ENCODE measurements at regions not wholly inside any gene's neighbourhood (a gene's known extent, or its start where the extent isn't known, plus 50 kb on each side); places are given as distances from the start of the nearest gene placed in this dataset.
"Not testable (repeated sequence)": the region's sequence is repeated elsewhere in the genome, so short reads cannot be mapped to it uniquely, and the experiment has no call there.

DNA sequence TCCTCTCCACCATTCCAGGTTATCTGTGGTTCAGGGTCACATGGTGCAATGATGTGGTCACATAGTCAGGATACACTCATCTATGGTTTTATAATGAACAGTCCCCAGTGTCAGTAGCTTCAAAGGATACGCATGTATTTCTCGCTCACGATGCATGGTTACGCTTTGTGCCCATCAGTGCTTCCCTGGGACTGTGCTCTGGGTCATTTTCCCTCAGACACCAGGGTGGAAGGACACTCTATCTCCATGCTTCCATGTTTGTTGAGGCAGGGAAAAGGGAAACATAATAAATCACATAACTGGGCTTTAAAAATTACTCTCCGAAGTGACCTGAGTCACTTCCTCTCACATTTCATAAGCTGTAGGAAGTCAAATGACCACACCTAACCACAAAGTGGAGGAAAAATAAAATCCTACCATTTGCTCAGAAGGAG lies 394.8 kb upstream of the NOX3 start:
- no peaks in the 10 kb centered on the region for H3K27me3 Mint-ChIP-seq
- H3K4me1 Mint-ChIP-seq: no peaks in the 10 kb centered on the region
- CTCF ChIA-PET: no interaction called here
- H3K4me3 Mint-ChIP-seq: no peak overlapping the region
- H3K27ac Mint-ChIP-seq: no peak overlapping the region
- no peak for ATAC-seq
- peaks cover 6% of the 10 kb centered on the region for H3K9me3 Mint-ChIP-seq (ENCODE audit: low read depth)
- no peaks in the 10 kb centered on the region for H3K36me3 Mint-ChIP-seq
- no peak for DNase-seq

DNA sequence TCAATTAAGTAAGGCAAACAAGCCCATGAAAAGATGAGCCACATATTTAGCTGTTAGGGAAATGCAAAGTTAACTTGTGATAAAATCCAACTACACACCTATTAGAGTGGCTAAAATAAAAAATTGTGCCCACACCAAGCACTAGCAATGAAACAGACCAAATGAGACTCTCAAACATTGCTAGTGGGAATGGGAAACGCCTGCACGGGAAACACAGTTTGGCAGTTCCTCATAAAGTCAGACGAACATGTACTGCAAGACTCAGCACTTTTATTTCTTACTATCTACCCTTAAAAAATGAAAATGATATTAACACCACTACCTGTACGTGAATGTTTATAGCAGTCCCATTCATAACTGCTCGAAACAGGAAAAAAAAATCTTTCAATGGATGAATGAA lies 392.1 kb upstream of the NOX3 start:
- Mint-ChIP-seq H3K27ac (no peak overlapping the region), H3K4me1 (no peaks in the 10 kb centered on the region), H3K27me3 (no peaks in the 10 kb centered on the region), H3K9me3 (ENCODE audit: low read depth) (peaks cover 4% of the 10 kb centered on the region), H3K36me3 (no peaks in the 10 kb centered on the region), H3K4me3 (no peak overlapping the region)
- DNase-seq: no peak
- no peak for ATAC-seq
- CTCF ChIA-PET: no interaction called here

DNA sequence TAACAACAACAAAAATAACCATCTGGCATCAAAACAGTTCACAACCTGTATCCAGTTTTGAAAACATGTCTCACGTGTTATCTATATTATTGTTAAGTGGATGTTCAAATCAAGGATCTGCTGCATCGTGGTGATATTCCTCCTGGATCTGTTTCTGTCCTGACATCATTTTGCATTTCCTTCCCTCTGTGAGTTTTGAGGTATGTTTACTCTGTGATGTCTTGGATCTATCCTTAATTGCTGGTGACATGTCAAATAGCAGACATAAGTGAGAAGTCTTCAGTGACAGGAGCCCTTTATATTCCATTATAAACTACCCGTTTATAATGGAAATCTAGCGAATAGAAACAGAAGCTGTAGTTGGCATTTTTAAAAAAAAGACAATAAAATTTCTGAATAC lies 381.8 kb upstream of the NOX3 start:
- DNase-seq: no peak
- no peaks in the 10 kb centered on the region for H3K27me3 Mint-ChIP-seq
- H3K27ac Mint-ChIP-seq: no peak overlapping the region
- no peaks in the 10 kb centered on the region for H3K36me3 Mint-ChIP-seq
- H3K4me3 Mint-ChIP-seq: no peak overlapping the region
- CTCF ChIA-PET: no interaction called here
- no peaks in the 10 kb centered on the region for H3K4me1 Mint-ChIP-seq
- no peak for ATAC-seq
- peaks cover 2% of the 10 kb centered on the region for H3K9me3 Mint-ChIP-seq (ENCODE audit: low read depth)

DNA sequence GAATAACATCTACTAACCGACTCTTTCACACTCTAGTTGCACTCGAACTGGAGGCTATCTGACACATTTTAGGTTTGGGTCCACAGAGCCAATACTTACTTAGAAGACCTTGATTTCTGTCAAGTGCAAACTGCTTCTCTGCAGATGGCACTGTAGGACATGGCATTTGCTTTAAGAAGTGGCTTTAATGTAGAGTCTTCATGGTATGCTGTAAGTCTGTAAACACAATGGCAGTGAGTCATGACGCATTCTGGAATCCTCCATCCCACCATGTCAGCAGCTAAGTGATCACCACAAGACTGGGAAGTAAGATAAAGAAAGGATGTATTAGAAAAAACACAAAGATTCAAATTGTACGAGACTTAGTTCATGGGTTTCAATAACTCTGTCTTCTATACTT lies 377.0 kb upstream of the NOX3 start:
- Mint-ChIP-seq H3K9me3 (ENCODE audit: low read depth) (peaks cover 2% of the 10 kb centered on the region), H3K36me3 (no peaks in the 10 kb centered on the region), H3K27ac (no peak overlapping the region), H3K27me3 (no peaks in the 10 kb centered on the region), H3K4me3 (no peak overlapping the region), H3K4me1 (no peaks in the 10 kb centered on the region)
- no peak for ATAC-seq
- CTCF ChIA-PET: no interaction called here
- no peak for DNase-seq

DNA sequence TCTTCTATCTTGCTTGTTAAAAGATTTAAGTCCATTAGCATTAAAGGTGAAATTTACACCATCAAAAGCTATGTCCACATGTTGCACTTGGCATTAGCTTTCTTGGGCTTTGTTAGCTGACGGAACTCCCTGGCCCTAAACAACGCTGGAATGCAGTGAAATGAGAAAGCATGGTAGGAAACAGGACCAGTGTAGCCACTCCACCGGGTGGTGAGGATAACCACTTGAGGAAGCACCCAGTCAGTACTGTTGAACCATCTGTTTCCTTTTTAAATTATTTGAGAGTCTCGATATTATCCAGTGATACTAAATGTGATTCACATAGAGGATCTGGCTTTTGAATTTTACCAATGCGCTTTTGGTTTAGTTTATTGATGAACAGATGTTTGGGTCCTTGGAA lies 374.9 kb upstream of the NOX3 start:
- Mint-ChIP-seq H3K9me3 (ENCODE audit: low read depth) (no peaks in the 10 kb centered on the region), H3K36me3 (no peaks in the 10 kb centered on the region), H3K4me1 (no peaks in the 10 kb centered on the region), H3K27ac (no peak overlapping the region), H3K4me3 (no peak overlapping the region), H3K27me3 (no peaks in the 10 kb centered on the region)
- ATAC-seq: no peak
- CTCF ChIA-PET: no interaction called here
- no peak for DNase-seq

DNA sequence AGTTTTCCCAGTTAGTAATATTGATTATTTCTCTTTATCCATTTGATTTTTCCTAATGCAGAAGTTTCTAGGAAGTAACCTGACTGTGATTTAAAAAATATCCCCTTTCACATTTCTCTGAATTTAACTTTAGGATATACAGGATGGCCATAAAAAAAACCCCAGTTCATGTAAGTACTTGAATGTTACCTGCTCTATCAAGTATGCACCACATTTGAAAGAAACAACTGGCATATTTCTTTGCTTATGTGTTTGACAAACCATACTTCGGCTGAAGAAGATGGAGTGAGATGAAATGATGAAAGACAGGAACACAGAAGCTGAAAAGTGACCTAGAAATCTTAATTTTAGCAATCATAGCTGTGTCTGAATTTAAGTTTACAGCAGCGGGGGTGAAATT lies 374.0 kb upstream of the NOX3 start:
- Mint-ChIP-seq H3K36me3 (no peaks in the 10 kb centered on the region), H3K27me3 (no peaks in the 10 kb centered on the region), H3K27ac (no peak overlapping the region), H3K4me1 (no peaks in the 10 kb centered on the region), H3K4me3 (no peak overlapping the region), H3K9me3 (ENCODE audit: low read depth) (no peaks in the 10 kb centered on the region)
- CTCF ChIA-PET: no interaction called here
- ATAC-seq (no peak), DNase-seq (no peak)

DNA sequence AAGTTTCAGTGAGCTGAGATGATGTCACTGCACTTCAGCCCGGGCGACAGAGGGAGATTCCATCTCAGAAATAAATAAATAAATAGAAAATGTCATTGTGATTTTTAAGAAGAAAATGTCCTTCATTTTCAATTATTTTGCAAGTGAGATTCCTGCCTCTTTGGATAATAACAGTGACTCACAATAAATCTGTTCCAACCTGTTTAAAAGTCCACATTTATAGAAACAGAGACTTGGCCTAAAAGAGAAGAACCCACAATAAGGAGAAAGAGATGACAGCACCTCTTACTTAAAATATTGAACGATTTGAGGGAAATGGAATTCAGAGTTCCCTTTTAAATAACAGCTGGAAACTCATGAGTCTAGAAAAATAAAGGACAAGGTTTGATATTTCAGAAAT lies 373.4 kb upstream of the NOX3 start:
- Mint-ChIP-seq H3K4me1 (no peaks in the 10 kb centered on the region), H3K27ac (no peak overlapping the region), H3K4me3 (no peak overlapping the region), H3K27me3 (no peaks in the 10 kb centered on the region), H3K9me3 (ENCODE audit: low read depth) (no peaks in the 10 kb centered on the region), H3K36me3 (no peaks in the 10 kb centered on the region)
- CTCF ChIA-PET: no interaction called here
- DNase-seq: no peak
- no peak for ATAC-seq

DNA sequence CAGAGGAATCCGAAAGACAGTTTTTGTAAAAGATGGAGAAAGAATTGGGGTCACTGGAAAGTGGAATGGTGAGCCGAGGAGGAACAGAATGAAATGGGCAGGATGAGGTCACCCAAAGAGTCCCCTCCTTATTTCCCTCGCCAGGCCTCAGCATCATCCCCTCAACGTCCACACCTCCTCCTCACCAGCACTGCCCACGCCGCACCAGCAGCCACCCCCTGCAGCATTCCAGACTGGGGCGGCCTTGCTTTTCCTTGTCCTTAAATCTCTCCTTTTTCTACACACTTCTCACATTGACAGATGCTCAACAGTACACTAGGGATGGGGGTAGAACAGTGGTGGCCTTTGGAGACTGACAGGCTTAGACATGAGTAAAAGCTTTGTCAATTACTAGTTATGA lies 363.1 kb upstream of the NOX3 start:
- DNase-seq (no peak), ATAC-seq (no peak)
- no peaks in the 10 kb centered on the region for H3K27me3 Mint-ChIP-seq
- H3K4me1 Mint-ChIP-seq: no peaks in the 10 kb centered on the region
- H3K36me3 Mint-ChIP-seq: no peaks in the 10 kb centered on the region
- H3K27ac Mint-ChIP-seq: no peak overlapping the region
- CTCF ChIA-PET: no interaction called here
- no peak overlapping the region for H3K4me3 Mint-ChIP-seq
- peaks cover 2% of the 10 kb centered on the region for H3K9me3 Mint-ChIP-seq (ENCODE audit: low read depth)

DNA sequence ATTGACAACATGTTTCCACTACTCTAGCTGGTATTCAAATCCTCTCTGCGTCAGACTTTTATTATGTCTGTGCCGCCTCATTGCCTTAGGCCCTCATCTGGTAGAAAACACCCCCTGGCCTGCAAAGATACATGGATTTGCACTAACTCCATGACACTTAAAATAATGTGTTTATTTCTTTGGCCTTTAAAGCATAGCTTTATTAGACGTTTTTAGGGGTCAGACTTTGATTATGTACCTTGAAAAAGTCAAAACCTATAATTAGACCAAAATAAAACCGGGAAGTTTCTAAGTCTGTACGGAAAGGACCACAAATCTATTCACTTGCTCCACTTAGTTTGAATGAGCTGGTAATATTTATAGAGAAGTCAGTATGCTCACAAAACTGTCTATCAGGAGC lies 357.9 kb upstream of the NOX3 start:
- Mint-ChIP-seq H3K4me3 (no peak overlapping the region), H3K4me1 (no peaks in the 10 kb centered on the region), H3K27me3 (no peaks in the 10 kb centered on the region), H3K36me3 (no peaks in the 10 kb centered on the region), H3K9me3 (ENCODE audit: low read depth) (peaks cover 2% of the 10 kb centered on the region), H3K27ac (no peak overlapping the region)
- ATAC-seq: no peak
- CTCF ChIA-PET: no interaction called here
- DNase-seq: no peak

DNA sequence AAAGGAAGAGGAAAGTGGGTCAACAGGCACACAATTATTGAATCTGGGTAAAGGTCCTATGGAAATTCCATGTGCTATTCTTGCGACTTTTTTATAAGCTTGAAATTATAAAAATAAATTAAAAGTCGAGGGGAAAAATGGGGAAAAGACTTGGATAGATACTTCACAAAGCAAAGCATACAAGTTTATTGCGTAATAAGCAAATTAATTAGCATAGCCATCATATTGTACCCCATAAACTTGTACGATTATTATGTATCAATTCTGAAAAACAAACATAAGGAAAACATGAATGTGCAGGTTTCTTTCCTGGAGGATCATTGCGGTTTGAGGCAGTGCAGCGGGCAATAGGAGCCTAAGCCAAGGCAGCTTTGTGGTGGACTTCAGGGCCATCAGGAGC lies 351.6 kb upstream of the NOX3 start:
- no peaks in the 10 kb centered on the region for H3K9me3 Mint-ChIP-seq (ENCODE audit: low read depth)
- ATAC-seq: no peak
- H3K27ac Mint-ChIP-seq: no peak overlapping the region
- CTCF ChIA-PET: no interaction called here
- H3K4me1 Mint-ChIP-seq: no peaks in the 10 kb centered on the region
- no peak overlapping the region for H3K4me3 Mint-ChIP-seq
- H3K27me3 Mint-ChIP-seq: no peaks in the 10 kb centered on the region
- H3K36me3 Mint-ChIP-seq: no peaks in the 10 kb centered on the region
- no peak for DNase-seq

DNA sequence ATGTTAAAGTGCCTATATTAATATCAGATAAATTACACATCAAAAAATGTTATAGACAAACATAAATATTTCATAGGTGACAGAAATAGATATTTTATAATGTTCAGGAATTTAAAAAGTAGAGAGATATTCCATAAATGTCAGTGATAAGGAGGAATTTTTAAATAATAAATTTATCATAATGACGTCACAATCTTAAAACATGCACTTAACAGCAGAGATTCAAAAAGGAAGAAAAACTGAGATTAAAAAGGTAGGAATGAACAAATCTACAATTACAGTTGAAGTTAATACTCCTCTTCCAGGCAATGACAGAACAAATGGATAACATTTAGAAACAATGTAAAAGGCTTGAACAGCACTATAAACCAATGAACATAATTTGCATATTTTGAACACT lies 345.4 kb upstream of the NOX3 start:
- Mint-ChIP-seq H3K27ac (no peak overlapping the region), H3K36me3 (no peaks in the 10 kb centered on the region), H3K9me3 (ENCODE audit: low read depth) (peaks cover 3% of the 10 kb centered on the region), H3K27me3 (no peaks in the 10 kb centered on the region), H3K4me3 (no peak overlapping the region), H3K4me1 (no peaks in the 10 kb centered on the region)
- CTCF ChIA-PET: no interaction called here
- no peak for DNase-seq
- no peak for ATAC-seq

DNA sequence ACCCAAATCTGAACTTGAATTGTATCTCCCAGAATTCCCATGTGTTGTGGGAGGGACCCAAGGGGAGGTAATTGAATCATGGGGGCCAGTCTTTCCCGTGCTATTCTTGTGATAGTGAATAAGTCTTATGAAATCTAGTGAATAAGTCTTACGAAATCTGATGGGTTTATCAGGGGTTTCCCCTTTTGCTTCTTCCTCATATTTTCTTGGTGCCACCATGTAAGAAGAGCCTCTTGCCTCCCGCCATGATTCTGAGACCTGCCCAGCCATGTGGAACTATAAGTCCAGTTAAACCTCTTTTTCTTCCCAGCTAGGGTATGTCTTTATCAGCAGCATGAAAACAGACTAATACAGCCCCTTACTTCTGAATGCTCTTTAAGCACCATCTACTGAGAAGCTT lies 343.2 kb upstream of the NOX3 start:
- H3K4me1 Mint-ChIP-seq; H3K36me3 Mint-ChIP-seq; DNase-seq; H3K27ac Mint-ChIP-seq; CTCF ChIA-PET; H3K4me3 Mint-ChIP-seq; H3K27me3 Mint-ChIP-seq; H3K9me3 Mint-ChIP-seq (ENCODE audit: low read depth); ATAC-seq: not testable (repeated sequence)

DNA sequence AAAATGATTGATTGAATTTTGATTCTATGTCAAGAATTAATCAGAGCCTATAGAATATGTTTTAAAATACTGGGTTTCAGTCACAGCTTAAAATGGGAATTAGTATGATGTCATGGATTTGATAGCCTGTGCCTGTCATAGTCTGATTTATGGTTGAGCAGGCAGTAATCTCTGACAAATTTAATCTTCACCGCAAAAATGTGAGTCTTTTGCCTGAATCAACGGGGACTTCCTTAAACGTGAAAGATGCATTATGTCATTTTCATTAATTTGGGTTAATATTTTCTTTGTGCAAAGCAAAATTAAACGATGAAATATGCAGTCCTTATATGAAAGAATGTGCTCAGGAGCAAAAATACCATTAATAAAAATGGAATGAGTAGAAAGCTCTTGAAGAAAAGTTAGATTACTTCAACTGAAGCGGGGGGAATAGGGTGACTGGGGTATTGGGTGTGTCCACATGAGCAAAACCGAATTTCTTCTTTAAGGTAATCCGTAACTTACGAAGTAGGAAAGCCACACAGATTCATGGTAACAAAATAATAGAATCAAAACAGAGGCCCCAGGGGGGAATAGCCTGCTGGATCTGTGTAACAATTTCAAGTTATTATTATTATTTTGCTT lies 339.6 kb upstream of the NOX3 start:
- peaks cover 10% of the 10 kb centered on the region for H3K9me3 Mint-ChIP-seq (ENCODE audit: low read depth)
- no peaks in the 10 kb centered on the region for H3K36me3 Mint-ChIP-seq
- H3K4me1 Mint-ChIP-seq: no peaks in the 10 kb centered on the region
- no peaks in the 10 kb centered on the region for H3K27me3 Mint-ChIP-seq
- CTCF ChIA-PET: no interaction called here
- ATAC-seq (no peak), DNase-seq (no peak)
- H3K4me3 Mint-ChIP-seq: no peak overlapping the region
- H3K27ac Mint-ChIP-seq: no peak overlapping the region

DNA sequence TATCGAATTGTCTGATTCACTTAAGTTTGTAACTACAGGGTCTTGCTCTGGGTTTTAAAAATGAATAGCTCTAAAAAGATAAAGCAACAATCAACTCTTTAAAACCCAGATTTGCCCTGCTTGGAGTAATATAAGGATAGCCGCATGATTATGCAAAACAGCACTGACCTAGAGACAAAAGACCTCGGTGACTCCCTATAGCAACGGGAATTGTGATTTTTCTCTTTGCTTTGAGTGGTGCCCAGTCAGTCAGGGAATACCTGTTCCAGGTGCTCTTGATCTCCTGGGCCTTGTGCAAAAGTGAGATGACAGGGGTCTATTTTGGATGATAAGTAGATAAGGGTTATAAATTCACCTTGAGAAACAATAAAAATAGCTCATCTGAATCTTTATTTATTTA lies 336.3 kb upstream of the NOX3 start:
- CTCF ChIA-PET: no interaction called here

DNA sequence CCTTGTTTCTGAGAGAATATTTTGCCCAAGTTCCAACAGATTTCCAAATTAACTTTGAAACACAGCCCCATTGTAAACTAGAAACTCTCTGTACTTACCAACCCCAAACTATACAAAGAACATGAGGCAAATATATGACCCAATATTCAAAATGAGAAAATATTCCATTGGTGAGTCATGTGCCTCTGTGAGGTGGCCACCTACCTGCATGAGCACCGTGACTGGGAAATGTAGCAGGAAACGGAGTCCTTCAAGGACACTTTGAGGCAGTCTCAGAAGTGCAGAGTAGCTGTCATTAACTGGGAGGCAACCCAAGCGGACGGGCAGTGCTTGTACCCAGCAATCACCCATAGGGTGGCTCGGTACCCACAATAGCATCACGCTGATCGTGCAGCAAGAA lies 335.5 kb upstream of the NOX3 start:
- Mint-ChIP-seq H3K27me3 (no peaks in the 10 kb centered on the region), H3K27ac (no peak overlapping the region), H3K9me3 (ENCODE audit: low read depth) (peaks cover 9% of the 10 kb centered on the region), H3K4me3 (no peak overlapping the region), H3K4me1 (no peaks in the 10 kb centered on the region), H3K36me3 (no peaks in the 10 kb centered on the region)
- CTCF ChIA-PET: no interaction called here
- no peak for DNase-seq
- no peak for ATAC-seq

More for the DNA sequence above, 336.3 kb upstream of the NOX3 start:
- DNase-seq (no peak), ATAC-seq (no peak)
- Mint-ChIP-seq H3K4me3 (no peak overlapping the region), H3K9me3 (ENCODE audit: low read depth) (peaks cover 9% of the 10 kb centered on the region), H3K4me1 (no peaks in the 10 kb centered on the region), H3K27ac (no peak overlapping the region), H3K27me3 (no peaks in the 10 kb centered on the region), H3K36me3 (no peaks in the 10 kb centered on the region)

All from activated CD8-positive, alpha-beta memory T cell treated with anti-CD3 and anti-CD28 coated beads, Interleukin-2, amount 10 ng/mL, durations not matched to agents 7 days and 5 days (primary cell).